Left lung (tissue), 4 donors: ENCODE measurements at regions not wholly inside any gene's neighbourhood (a gene's known extent, or its start where the extent isn't known, plus 50 kb on each side); places are given as distances from the start of the nearest gene placed in this dataset.

Source experiments
- ATAC-seq: fragments of 200-7000 bp; cut with Tn5 transposase; one replicate; pipeline ENCODE4 v1.9.1; 2020; ENCODE audit warnings: moderate library complexity
- DNase-seq, 4 donors: peaks; one replicate each; pipeline ENCODE4 v3.0.0-alpha.2; 2013 to 2020
- H3K27ac ChIP-seq, 2 donors: fragments of 200-600 bp; sonication (generic) in 1 of 2; one replicate each; pipeline versions ENCODE4 v1.5.0 to v1.8.0; 2020 to 2021
- H3K27me3 ChIP-seq, 2 donors: fragments of 200-600 bp; sonication (generic) in 1 of 2; one replicate each; pipeline versions ENCODE4 v1.5.0 to v1.8.0; 2020 to 2021
- H3K36me3 ChIP-seq, 2 donors: fragments of 200-600 bp; sonication (generic) in 1 of 2; one replicate each; pipeline versions ENCODE4 v1.5.0 to v1.8.0; 2020 to 2021
- H3K4me1 ChIP-seq, 2 donors: fragments of 200-600 bp; one replicate each; pipeline ENCODE4 v1.8.0; 2021
- H3K4me3 ChIP-seq, 2 donors: fragments of 200-600 bp; sonication (generic) in 1 of 2; one replicate each; pipeline versions ENCODE4 v1.5.0 to v1.8.0; 2020 to 2021; ENCODE audit warnings: mild to moderate bottlenecking in 1 of 2
- H3K9me3 ChIP-seq, 2 donors: fragments of 200-600 bp; sonication (generic) in 1 of 2; one replicate each; pipeline versions ENCODE4 v1.5.0 to v1.8.0; 2020 to 2021
- CTCF ChIP-seq, 2 donors: fragments of 200-600 bp; sonication (generic) in 1 of 2; IDR thresholded peaks; one replicate each; pipeline versions ENCODE4 v1.5.0 to v1.8.0; 2021; ENCODE audit warnings: antibody characterized with exemption in 2 of 2
- intact Hi-C, 2 donors: fragments of 100-400 bp; cut with DNase I; formaldehyde crosslinking; loops; one replicate each; pipeline versions ENCODE4 v1.11.2 to v1.14.2; 2022
- donor health status: DM: no; HTN: yes; CAD: no.
- donor health status: DM: no; HTN: no; CAD: no.

DNA sequence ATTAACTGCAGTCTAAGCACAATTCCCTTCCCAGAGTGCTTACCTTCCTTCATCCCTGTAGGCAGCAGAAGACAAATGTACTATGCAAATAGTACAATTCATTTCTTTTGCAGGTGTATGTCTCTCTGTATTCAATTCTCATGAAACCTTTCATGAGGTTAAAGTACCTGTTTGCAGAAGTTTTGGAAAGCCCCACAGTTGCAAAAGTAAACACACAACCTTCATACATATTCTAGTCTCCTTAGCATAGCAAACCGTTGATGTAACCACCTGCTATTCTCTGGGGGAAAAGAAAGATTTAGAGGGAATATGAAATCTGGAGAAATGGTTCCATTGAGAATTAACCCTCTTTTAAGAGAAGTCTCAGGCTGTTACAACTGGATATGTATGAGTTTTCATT, 200.3 kb upstream of the SUCLG2 start:
- Histone ChIP-seq H3K36me3 (no peaks in the 10 kb centered on the region), H3K4me3 (no peak overlapping the region), H3K27ac (no peak overlapping the region), H3K4me1 (no peaks in the 10 kb centered on the region), H3K27me3 (no peaks in the 10 kb centered on the region), H3K9me3 (no peaks in the 10 kb centered on the region)
- no peak for TF ChIP-seq CTCF (IDR thresholded peaks at IDR 0.05)
- ATAC-seq = no peak
- intact Hi-C loops = no loop called here
- DNase-seq = no peak

- ATAC-seq (no peak), DNase-seq (no peak)
- Histone ChIP-seq H3K9me3 (no peaks in the 10 kb centered on the region), H3K27ac (no peak overlapping the region), H3K4me1 (no peaks in the 10 kb centered on the region), H3K27me3 (no peaks in the 10 kb centered on the region), H3K36me3 (no peaks in the 10 kb centered on the region), H3K4me3 (no peak overlapping the region)
- intact Hi-C loops = no loop called here
- no peak for TF ChIP-seq CTCF (IDR thresholded peaks at IDR 0.05)
Measured at GRCh38 chr3:67853520-67853919, 199.1 kb upstream of the SUCLG2 start.

GRCh38 chr3:67848299-67848698, 193.9 kb upstream of the SUCLG2 start:
- H3K36me3 ChIP-seq = no peaks in the 10 kb centered on the region
- ATAC-seq (no peak), DNase-seq (no peak)
- TF ChIP-seq CTCF (IDR thresholded peaks at IDR 0.05) = no peak
- no peak overlapping the region for H3K4me3 ChIP-seq
- H3K9me3 ChIP-seq = no peaks in the 10 kb centered on the region
- intact Hi-C loops = no loop called here
- no peak overlapping the region for H3K27ac ChIP-seq
- H3K27me3 ChIP-seq = no peaks in the 10 kb centered on the region
- H3K4me1 ChIP-seq = no peaks in the 10 kb centered on the region

DNA sequence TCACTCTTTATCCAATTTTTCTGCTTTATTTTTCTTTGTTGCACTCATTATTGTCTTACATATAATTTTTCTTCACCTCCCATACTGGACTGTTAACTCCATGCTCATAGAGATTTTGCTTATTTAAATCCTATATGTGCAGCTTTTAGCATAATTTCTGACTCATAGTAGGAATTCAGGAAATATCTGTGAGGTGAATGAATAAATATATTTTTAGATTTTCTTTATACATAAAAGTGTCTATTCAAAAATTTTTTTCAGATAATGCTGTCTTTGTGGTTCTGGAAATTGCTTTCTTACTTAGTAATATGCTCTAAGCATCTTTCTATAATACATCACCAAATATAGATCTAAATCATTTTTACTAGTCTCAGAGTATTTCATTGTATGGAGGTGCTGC, 191.8 kb upstream of the SUCLG2 start:
- Histone ChIP-seq H3K9me3 (no peaks in the 10 kb centered on the region), H3K27me3 (no peaks in the 10 kb centered on the region), H3K36me3 (no peaks in the 10 kb centered on the region), H3K27ac (no peak overlapping the region), H3K4me3 (no peak overlapping the region), H3K4me1 (no peaks in the 10 kb centered on the region)
- no peak for DNase-seq
- TF ChIP-seq CTCF (IDR thresholded peaks at IDR 0.05) = no peak
- intact Hi-C loops = no loop called here
- no peak for ATAC-seq

DNA sequence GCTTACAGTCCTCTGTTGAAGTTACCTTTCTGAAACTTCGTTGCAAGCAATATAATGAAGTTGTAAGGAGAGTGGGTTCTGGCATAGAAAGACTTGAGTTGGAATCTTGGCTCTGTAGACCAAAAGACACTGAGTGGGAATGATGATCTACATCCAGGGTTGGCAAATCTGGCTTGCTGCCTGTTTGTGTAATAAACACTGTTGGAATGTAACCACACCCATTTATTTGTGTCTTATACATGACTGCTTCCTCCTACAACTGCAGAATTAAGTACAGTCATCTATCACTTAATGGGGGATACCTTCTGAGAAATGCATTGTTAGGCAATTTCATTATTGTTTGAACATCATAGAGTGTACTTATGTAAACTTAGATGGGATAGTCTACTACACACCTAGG, 178.4 kb upstream of the SUCLG2 start:
- no peak for TF ChIP-seq CTCF (IDR thresholded peaks at IDR 0.05)
- H3K4me3 ChIP-seq = no peak overlapping the region
- no peaks in the 10 kb centered on the region for H3K27me3 ChIP-seq
- H3K27ac ChIP-seq = no peak overlapping the region
- intact Hi-C loops = no loop called here
- no peak for DNase-seq
- H3K36me3 ChIP-seq = no peaks in the 10 kb centered on the region
- H3K9me3 ChIP-seq = peaks cover 0 to 37% of the 10 kb centered on the region in 2 donors
- no peaks in the 10 kb centered on the region for H3K4me1 ChIP-seq
- no peak for ATAC-seq
